ENCODE measurements at regions not wholly inside any gene's neighbourhood (a gene's known extent, or its start where the extent isn't known, plus 50 kb on each side); places are given as distances from the start of the nearest gene placed in this dataset.

DNA sequence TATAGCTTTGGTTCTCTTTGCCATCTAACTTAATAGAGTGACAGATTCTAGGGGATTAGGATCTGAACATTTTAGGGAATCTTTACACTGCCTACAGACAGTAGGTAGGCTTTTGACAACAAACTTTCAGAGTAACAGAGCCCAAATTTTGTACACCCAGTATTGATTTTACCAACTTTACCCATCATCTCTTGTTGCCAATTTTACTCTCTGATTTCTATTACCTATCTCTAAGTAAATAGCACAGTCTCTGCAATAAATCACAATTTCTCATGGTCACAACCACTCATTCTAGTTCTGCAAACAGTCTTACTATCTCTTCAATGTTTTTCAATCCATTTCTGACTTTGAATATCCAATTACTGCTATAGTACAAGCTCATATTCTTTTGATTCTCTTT is 1097.6 kb upstream of the PHF14 start:
- DNase-seq = no peak

- DNase-seq = no peak
These were observed 1084.1 kb upstream of the PHF14 start for GRCh38 chr7:9889554-9889953.

DNA sequence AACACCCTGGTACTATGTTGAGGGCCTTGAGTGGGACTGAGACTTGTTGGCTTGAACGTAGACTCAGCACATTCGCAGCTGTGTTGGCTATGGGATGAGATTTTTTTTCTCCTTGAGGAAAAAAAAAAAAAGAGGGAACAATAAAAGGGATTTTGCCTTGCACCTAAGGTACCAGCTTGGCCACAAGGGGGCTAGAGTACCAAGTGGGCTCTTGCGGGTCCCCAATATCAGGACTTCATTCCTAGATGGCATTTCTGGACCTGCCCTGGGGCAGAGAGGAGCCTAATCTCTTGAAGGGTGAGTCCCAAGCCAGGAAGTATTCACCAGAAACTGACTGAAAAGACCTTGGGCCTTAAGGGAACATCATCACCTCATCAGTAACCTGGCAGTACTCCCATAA is 1083.6 kb upstream of the PHF14 start:
- DNase-seq = no peak

DNA sequence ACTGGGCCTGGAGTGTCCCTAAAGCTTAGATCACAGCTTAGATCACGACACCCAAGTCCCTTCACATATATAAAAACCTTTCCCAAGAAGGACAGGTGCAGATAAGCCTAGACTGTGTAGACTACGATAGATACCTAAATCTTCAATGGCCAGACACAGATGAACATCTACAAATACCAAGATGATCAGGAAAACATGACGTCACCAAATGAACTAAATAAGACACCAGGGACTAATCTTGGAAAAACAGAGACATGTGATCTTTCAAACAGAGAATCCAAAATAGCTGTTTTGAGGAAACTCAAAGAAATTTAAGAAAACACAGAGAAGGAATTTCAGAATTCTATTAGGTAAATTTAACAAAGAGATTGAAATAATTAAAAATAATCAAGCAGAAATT is 1082.6 kb upstream of the PHF14 start:
- no peak for DNase-seq

DNA sequence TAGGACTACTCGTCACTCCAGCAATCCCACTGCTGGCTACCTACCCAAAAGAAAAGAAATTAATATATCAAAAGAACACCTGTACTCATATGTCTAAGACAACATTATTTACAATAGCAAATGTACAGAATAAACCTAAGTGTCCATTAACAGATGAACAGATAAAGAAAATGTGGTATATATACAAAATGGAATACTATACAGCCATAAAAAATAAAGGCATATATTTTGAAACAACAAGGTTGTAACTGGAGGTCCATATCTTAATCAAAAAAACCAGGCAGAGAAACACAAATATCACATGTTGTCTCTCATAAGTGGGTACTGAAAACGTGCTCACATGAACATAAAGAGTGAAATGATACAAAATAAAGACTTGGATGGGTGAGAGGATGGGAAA is 1073.3 kb upstream of the PHF14 start:
- no peak for DNase-seq

- no peak for DNase-seq
These were observed 1052.3 kb upstream of the PHF14 start for GRCh38 chr7:9921326-9921725.

GRCh38 chr7:9937944-9938631 is 1035.6 kb upstream of the PHF14 start:
- DNase-seq = no peak

- DNase-seq = no peak
These were observed 1034.5 kb upstream of the PHF14 start for GRCh38 chr7:9939176-9939575.

DNA sequence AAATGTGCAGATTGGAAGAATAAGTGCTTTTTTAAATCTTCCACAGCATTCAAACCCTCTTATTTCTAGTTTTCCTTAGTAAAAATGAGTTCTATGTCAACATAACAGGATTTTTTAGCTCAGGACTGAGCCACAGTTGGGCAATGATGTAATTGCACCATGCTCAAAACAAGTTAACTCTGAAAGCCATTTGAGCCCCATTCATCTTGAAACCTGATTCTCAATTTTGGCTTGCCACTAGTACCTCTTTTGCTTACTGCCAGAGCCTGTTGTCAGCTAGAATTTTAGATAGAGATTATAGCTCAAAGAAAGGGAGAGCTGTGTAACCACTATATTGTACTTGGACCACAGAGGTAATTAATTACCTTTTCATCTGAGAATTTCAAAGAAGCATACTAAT is 1028.5 kb upstream of the PHF14 start:
- no peak for DNase-seq

DNA sequence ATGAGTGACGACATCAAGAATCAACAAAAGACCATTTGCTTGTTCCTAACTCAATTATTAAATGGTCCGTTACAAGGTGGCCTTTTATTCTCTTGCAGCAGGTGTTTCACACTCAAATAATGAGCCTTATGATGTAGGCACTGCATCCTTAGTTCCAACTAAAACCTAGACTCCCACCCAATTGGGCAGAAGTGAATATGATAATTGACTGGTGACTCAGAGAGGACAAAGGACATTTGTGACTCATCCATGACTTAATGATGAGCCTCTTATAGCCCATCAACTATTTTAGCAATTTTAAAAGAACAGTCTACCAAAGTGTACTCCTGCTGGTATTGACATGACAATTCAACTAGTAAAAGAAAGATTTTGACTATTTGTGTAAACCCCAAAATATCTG is 1027.8 kb upstream of the PHF14 start:
- no peak for DNase-seq

GRCh38 chr7:9955138-9955537 is 1018.5 kb upstream of the PHF14 start:
- no peak for DNase-seq

DNA sequence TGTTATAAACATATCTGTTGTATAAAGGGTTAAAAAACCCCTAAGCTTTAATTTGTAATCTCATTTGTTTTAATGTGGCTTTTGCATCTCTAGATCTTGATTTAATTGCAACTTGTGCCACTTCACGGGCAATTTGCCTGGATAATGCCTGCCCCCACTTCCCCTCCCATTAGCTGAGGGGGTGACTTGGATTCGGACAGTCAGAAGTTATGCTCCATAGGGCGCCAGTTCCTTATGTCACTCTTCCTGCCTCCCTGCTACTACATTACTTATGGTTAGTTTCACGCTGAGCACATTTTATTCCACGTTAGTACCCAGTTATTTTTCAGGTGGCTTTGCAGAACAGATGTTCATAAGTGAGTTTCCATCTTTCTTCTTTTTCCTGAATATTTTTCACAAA is 1015.2 kb upstream of the PHF14 start:
- no peak for DNase-seq

GRCh38 chr7:9960460-9960859 is 1013.2 kb upstream of the PHF14 start:
- no peak for DNase-seq

- no peak for DNase-seq
These were observed 1012.3 kb upstream of the PHF14 start for GRCh38 chr7:9961161-9961922.

GRCh38 chr7:9962742-9963141 is 1010.9 kb upstream of the PHF14 start:
- DNase-seq = no peak

- no peak for DNase-seq
These were observed 995.3 kb upstream of the PHF14 start for GRCh38 chr7:9978106-9979064.

- DNase-seq = no peak
These were observed 991.8 kb upstream of the PHF14 start for GRCh38 chr7:9981742-9982349.

DNA sequence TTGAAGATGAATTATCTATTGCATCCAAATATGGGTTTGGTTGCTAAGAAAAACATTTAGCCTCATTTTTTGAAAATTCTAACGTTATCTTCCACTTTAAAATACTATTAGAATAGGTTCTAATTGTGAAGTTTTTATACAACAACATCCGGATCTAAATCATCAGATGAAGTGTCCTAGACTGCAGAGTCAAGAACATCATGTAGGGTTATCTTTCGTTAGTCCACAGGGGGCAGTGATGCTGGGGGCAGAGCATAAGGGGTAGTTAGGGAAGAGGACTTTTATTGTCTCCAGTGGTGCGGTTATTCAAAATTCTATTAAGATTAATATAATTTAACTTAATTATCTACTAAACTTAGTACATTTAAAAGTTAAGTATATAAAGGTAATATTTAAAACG is 990.6 kb upstream of the PHF14 start:
- no peak for DNase-seq

DNA sequence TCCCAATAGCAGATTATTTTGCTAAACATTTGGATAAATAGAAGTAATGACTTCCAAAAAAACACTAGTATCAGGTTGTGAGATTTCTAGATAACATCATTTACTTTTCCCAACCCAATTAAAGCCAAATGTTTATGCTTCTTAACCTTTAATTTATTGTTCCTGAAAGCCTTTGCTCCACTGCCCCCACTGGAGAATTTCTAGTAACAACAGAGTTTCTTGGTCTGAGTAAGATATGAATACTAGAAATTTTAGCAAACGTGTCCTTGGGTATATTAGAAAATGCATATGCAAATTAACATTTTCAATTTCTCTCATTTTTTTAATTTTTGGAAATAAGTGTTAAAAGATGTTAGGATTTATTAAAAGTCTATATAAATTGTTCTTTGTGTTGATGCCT is 958.0 kb upstream of the PHF14 start:
- DNase-seq = no peak

- no peak for DNase-seq
These were observed 951.2 kb upstream of the PHF14 start for GRCh38 chr7:10022480-10022879.

DNA sequence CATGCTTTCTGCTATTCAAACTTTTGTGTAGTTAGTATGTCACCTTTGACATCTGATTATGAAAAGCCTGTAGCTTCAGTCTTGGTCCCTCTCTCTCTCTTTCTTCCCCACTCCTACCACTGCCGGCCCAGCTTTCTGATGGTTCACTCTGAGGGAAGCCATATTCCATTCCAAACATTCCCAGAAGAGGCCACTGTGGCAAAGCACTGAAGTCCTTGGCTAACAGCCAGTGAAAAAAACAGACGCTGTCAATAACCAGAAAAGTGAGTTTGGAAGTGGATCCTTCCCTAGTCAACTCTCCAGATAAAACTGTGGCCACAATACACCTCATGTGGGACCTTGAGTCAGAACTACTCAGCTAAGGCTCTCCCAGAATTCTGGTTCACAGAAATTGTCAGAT is 950.7 kb upstream of the PHF14 start:
- no peak for DNase-seq

GRCh38 chr7:10034843-10035556 is 938.7 kb upstream of the PHF14 start:
- DNase-seq = no peak

DNA sequence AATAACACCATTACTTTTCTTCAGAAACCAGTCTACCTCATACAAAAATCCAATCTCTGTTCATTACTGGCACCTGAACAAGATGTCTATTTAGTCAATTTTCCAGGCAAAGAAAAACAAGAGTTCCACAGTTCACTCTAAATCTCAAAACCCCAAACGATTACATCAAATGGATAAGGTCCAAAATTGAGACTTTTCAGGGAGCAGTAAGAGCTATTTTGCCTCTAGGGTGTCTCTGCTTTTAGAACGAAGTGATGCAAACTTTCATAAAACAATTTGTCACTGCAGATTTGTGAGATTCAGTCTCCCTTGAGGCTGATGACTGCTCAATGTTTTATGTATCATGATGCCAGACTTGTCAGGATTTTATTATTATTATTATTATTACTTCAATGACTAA is 937.0 kb upstream of the PHF14 start:
- no peak for DNase-seq
